Activated CD4-positive, alpha-beta T cell treated with anti-CD3 and anti-CD28 coated beads, Interleukin-10, Interleukin-2, amounts not matched to agents 100 ng/mL and 50 ng/mL, durations not matched to agents 16 hours and 8 hours (primary cell): ENCODE measurements at regions not wholly inside any gene's neighbourhood (a gene's known extent, or its start where the extent isn't known, plus 50 kb on each side); places are given as distances from the start of the nearest gene placed in this dataset.
"Not testable (repeated sequence)": the region's sequence is repeated elsewhere in the genome, so short reads cannot be mapped to it uniquely, and the experiment has no call there.

Experiments used
- DNase-seq: peaks from one replicate; pipeline ENCODE4 v3.0.0-alpha.2; 2020

- no peak for DNase-seq
Measured at GRCh38 chr14:26655128-26655527, 57.3 kb upstream of the NOVA1 start.

DNA sequence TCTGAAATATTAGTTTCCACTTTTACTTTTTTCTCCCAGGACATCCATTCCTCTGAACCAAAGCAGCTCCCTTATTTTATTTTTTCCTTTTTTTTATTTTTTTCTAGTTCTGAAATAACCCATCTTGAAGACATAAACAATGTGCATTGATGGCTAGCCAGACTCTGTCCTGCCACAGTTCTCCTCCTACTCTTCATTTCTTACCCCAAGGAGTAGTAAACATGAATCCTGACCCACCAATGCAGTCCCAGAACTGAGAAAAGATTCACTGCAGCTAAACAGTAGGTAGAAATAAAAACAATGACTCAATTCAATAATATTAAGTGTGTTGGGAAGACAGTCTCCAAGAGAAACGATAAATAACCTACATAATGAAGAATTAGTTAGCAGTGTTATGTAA, 65.7 kb upstream of the NOVA1 start:
- DNase-seq, result no peak

GRCh38 chr14:26678732-26679420, 81.0 kb upstream of the NOVA1 start:
- DNase-seq, result not testable (repeated sequence)

DNA sequence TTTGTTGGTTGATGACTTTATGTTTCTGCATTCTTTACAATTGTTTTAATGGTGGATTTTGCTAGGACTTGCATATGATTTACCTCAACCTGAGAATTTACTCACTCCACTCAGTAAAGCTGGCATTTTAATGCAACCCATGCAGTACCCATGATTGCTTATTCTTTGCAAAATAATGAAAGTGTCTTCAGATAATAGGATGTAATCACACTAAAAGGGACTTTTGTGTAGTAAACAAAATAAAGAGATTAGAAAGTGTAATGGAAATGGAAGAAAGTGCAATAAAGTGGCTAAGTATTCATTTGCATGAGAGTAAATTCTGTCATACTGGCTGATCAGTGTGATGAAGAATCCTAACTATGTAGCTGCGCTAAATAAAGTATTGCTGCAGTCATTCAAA, 87.6 kb upstream of the NOVA1 start:
- DNase-seq, result no peak

DNA sequence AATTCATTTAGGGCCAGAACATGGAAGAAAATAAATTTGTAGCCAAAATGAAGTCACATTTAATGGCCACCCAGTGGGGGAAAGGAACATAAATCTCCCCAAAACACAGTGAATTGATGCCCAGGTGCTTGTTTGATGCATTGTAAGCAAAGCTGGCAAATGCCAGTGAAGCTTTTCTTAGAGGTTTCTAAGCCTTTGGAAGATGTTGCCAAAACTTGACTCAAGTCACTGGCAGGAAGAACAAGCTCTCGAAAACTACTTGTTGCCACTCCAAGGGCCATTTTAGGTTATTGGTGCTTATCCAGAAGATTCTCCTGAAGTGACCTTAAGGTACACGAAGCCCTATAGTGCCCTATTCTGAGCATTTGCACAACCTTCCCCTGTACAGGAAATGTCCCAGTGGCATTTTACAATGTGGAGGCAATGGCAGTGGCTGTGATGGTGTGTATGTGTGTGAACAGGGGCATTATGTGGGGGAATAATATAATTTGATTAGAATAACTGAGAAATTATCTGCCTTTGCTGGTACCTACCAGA, 89.5 kb upstream of the NOVA1 start:
- DNase-seq, result no peak

DNA sequence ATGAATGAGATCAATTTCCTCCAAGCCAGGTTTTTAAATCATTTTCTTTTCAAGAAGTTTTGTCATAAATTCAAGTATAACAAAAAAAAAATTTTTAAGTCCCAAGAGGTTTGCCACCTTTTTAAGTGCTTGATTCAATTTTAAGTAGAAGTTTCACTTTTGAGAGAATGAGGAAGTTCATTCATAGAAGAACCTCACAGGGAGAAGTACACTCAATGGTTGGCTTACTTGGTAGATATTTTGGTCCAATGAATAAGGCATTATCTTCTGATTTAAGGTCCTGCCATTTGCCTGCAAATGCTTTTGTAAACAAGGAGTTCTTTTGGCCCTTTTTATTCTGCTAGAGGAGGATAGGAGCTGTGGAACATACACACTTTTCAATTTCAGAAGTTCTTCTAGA, 96.7 kb upstream of the NOVA1 start:
- DNase-seq, result no peak

DNA sequence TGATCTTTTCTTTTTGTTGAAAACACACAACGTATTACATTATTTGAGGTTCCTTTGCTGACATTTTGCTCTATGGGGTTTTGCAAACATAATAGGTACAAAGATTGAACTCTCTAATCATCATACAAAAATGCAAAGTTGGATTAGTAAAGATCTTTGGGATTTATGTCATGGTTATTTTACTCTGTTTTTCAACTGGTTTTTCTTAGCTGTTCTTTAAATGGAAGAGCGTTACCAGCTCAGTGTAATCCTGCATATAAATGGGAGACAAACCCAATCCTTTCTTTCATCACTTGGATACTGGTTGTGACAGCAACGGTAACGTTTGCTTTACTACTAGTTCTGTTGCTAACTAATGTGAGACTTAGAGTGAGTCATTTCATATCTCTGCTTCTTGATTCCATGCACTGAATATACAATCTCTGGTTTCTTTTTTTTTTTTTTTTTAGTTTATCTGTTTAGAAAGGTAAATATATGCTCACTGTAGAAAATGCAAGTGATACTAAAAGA, 104.9 kb upstream of the NOVA1 start:
- no peak for DNase-seq

GRCh38 chr14:26703686-26704366, 106.0 kb upstream of the NOVA1 start:
- no peak for DNase-seq

- DNase-seq, result no peak
Measured at GRCh38 chr14:26707234-26707633, 109.4 kb upstream of the NOVA1 start.

DNA sequence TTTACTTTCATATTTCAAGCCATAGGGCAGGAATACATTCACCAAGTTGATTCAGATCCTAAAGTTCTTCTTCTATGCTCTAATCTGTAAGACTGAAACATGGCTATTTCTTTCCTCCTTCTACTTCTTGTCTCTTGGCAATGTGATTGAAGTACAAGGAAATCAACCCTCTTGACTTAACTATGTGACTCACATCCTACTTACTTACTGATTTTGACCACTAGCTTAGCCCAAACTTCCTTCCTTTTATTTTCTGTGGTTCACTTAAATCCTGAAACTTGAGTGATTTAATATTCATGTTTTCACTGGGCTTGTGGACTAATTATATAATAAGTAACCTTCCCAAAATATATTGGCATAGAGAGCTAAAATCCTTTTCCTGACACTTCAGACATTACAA, 111.2 kb upstream of the NOVA1 start:
- no peak for DNase-seq

GRCh38 chr14:26719514-26719913, 121.7 kb upstream of the NOVA1 start:
- DNase-seq, result no peak

DNA sequence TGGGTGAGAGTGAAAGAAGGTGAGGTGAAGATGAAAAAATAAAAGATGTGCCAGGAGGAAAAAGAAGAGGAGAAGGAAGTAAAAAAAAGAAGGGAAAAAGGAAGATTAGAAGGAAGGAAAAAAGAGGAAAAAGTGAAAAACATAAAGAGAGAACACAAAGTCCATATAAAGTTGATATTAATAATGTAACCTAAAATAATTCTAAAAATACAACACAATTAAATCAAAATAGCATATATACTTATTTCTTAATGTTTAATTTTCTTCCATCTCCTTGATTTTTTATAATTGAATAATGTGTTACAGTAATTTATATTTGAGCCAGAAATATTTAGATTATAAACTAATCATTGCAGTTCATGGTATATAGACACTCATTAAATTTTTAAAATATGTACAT, 124.4 kb upstream of the NOVA1 start:
- DNase-seq, result no peak

GRCh38 chr14:26729851-26730250, 132.0 kb upstream of the NOVA1 start:
- DNase-seq, result no peak

DNA sequence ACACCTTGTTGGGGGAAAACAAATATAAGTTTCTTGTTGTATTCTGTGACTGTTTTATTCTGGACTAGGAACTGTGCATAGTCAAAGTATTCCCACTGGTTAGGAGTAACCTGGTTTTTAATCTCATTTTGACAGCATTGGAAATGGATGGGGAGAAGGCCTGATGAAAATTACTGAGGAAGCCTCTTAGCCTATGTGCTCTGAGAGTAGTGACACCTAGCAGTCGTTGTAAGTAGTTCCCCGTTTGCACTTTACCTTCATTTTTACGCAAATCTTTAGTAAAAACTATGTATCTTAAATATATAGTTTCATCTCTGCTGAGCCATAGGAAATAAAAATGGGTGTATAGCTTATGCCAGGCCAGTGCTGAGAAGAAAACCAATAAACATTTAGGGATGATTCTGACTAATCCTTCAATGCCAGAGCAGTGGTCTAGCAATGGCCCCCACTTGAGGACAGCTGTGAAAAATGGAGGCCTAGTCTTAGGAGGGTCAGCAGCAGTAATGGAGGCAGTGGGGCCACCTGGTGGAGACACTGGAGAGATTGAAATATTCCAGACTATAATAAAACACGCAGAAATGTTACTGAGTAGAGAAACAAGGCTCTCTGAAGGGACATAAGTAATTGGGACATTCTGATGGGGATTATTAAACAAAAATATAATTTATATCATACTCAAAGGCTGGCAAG, 133.2 kb upstream of the NOVA1 start:
- DNase-seq, result no peak

DNA sequence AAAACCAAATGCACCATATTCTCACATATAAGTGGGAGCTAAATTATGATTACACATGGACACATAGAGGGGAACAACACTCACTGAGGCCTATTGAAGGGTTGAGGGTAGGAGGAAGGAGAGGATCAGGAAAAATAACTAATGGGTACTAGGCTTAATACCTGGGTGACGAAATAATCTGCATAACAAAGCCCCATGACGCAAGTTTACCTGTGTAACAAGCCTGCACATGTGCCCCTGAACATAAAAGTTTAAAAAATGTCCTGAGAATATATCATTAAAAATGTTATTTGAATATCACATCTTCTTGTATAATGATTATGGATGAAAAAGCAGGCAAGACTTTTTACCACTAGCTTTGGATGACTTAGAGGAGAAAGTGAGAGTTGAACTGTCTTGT, 138.0 kb upstream of the NOVA1 start:
- no peak for DNase-seq

GRCh38 chr14:26738571-26738970, 140.7 kb upstream of the NOVA1 start:
- DNase-seq, result no peak

DNA sequence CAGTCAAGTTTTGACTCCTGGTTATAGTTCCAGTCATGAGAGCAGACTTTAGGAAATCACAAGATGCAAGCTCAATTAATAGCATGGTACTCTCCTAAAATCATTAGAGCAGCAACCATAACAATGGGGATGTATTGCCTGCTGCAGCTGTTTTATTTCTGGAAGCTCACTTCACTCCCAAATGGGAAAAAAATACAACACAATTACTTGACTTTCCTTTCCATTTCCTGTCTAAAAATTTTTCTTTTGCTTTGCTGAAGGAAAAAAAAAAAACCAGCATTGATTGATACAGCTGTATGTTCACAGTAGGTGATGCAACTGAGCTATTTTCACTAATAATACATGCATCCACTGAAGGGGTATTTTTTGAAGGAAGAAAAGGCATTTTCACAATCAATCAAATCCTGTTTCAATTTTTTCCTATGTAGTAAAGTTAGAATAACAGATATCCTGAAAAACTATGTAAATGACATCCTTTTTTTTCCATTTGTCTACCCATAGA, 143.9 kb upstream of the NOVA1 start:
- DNase-seq, result no peak

- no peak for DNase-seq
Measured at GRCh38 chr14:26743284-26743683, 145.5 kb upstream of the NOVA1 start.

- DNase-seq, result no peak
Measured at GRCh38 chr14:26744903-26745302, 147.1 kb upstream of the NOVA1 start.

GRCh38 chr14:26761532-26761931, 163.7 kb upstream of the NOVA1 start:
- no peak for DNase-seq

- DNase-seq, result no peak
Measured at GRCh38 chr14:26765301-26765700, 167.5 kb upstream of the NOVA1 start.

GRCh38 chr14:26765768-26766520, 168.1 kb upstream of the NOVA1 start:
- DNase-seq, result no peak

GRCh38 chr14:26766726-26767125, 168.9 kb upstream of the NOVA1 start:
- no peak for DNase-seq
